WI38 (cell line): ENCODE measurements at regions not wholly inside any gene's neighbourhood (a gene's known extent, or its start where the extent isn't known, plus 50 kb on each side); places are given as distances from the start of the nearest gene placed in this dataset.

Experiments
- H3K4me3 ChIP-seq: 2 replicates; pipeline ENCODE4 v1.5.1; 2011; ENCODE audit warnings: low read depth, mild to moderate bottlenecking, control low read depth, low read length
- TF ChIP-seq, protein P1 (sequence below): IDR thresholded peaks from 2 replicates; pipeline ENCODE4 v1.5.1; 2012; ENCODE audit warnings: low read depth, mild to moderate bottlenecking, control low read depth, low read length

DNA sequence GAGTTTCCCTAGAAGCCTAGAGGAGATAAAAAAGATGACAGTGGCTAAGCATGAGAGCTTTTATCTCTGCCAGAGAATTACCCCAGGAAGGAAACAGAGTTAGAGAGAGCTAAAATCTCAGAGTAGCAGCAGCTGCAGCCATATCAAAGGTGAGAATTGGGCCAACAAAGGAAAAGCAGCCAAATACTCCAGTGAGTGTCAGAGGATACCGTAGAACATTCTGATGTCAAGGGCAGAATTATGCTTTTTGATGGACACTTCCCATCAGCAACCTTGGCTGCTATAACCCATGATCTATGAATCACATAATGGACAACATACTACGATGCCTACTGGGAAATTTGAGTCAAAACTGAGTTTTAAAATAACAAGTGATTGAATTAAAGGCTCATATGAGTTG is 405.8 kb upstream of the CPEB2 start:
- no peak overlapping the region for H3K4me3 ChIP-seq
- TF ChIP-seq, protein P1, sequence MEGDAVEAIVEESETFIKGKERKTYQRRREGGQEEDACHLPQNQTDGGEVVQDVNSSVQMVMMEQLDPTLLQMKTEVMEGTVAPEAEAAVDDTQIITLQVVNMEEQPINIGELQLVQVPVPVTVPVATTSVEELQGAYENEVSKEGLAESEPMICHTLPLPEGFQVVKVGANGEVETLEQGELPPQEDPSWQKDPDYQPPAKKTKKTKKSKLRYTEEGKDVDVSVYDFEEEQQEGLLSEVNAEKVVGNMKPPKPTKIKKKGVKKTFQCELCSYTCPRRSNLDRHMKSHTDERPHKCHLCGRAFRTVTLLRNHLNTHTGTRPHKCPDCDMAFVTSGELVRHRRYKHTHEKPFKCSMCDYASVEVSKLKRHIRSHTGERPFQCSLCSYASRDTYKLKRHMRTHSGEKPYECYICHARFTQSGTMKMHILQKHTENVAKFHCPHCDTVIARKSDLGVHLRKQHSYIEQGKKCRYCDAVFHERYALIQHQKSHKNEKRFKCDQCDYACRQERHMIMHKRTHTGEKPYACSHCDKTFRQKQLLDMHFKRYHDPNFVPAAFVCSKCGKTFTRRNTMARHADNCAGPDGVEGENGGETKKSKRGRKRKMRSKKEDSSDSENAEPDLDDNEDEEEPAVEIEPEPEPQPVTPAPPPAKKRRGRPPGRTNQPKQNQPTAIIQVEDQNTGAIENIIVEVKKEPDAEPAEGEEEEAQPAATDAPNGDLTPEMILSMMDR, result no peak

DNA sequence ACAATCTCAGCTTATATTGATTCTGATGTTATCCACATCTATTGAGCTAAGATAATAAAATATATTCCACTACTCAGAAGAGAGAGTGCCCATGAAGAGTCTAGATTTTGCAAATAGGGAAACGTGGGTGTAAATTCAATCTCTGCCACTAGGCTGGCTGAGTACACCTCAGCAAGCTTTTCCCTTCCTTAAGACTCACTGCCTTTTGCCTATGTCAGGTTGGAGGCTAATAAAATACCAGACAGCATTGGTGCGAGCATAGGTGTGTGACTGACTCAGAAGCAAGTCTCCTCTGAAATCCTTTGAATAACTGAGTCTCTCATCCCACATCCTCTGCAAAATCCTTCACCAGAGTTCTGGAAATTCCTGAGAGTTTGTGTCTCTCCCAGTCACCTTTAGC is 405.4 kb upstream of the CPEB2 start:
- TF ChIP-seq, protein P1, result no peak
- no peak overlapping the region for H3K4me3 ChIP-seq

DNA sequence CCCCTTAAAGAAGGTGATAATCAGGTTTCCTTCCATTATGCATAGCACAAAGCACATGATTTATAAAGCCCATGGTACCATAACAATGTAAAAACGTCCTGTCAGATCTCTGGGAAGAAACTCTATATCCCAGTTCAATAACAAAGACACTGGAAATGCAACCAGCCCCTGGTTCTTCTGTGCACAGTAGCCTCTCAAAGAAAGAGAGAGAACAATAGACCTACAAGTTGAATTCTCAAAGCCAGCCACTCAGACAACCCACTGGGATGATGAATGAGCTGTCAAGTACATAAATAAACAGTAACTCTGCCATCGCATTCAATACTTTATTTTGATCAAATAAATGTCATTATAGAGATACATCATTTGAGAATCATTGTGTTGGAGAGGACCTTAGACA is 400.1 kb upstream of the CPEB2 start:
- H3K4me3 ChIP-seq, result no peak overlapping the region
- TF ChIP-seq, protein P1, result no peak

DNA sequence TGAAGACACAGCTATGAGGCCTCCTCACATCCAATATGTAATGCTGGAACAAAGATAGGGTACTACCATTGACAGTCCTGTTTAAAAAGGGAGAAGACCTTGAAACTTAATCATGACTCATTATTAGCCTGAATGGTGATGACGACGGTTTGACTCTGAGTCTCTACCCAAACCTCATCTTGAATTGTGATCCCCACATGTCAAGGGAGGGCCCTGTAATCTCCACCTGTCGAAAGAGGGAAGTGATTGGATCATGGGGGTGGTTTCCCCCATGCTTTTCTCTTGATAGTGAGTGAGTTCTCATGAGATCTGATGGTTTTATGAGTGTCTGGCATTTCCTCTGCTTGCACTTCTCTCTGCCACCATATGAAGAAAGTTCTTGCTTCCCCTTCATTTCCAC is 395.3 kb upstream of the CPEB2 start:
- TF ChIP-seq, protein P1, result no peak
- H3K4me3 ChIP-seq, result no peak overlapping the region

DNA sequence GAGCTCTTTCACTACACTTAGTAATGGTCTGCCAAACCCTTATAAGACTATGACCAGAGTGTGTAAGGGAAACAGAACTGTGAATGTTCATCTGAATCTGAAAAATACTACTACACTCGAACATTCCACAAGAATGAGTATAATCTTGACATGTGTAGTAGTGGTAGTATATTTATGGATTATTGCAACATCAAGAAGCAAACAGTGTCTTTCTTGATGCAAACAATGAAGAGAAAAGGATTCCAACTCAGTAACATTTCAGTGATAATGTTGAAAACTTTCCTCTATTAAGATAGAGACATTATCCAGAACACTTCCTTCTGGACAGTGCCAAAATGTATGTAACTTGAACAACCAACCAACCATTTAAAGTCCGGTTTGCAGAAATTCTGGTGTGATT is 394.7 kb upstream of the CPEB2 start:
- TF ChIP-seq, protein P1, result no peak
- H3K4me3 ChIP-seq, result no peak overlapping the region

DNA sequence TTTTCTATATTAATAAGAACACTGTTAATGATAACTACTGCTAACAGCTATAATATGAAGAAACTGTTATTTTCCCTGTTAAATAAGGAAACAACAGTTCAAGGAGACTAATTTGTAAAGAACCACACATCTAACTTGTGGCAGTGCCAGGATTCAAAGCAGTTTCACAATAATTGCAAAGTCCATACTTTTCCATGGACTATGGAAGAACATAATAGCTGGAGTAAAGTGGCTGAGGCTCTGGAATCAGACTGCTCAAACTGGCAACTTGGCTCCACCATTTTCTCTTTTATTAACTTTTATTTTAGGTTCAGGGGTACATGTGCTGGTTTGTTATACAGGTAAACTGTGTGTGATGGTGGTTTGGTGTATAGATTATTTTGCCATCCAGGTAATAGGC is 393.7 kb upstream of the CPEB2 start:
- no peak overlapping the region for H3K4me3 ChIP-seq
- TF ChIP-seq, protein P1, result no peak

DNA sequence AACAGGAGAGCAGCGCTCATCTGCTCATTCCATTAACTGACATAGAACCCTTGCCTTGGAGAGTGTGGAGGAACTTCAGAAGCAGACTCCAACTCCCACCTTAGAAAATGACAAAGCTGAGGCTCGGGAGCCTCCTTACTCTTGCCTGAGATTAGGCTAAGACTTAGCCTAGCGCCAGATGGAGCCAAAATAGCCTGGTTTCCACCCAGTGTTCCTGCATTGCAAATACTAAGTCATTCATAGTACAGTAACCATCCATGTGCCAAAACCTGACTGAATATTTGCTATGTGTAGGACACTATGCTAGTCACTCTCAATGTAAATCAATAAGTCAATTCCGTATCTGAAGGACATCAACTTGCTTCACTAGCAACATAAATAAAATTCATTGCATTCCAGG is 387.4 kb upstream of the CPEB2 start:
- TF ChIP-seq, protein P1, result no peak
- no peak overlapping the region for H3K4me3 ChIP-seq

DNA sequence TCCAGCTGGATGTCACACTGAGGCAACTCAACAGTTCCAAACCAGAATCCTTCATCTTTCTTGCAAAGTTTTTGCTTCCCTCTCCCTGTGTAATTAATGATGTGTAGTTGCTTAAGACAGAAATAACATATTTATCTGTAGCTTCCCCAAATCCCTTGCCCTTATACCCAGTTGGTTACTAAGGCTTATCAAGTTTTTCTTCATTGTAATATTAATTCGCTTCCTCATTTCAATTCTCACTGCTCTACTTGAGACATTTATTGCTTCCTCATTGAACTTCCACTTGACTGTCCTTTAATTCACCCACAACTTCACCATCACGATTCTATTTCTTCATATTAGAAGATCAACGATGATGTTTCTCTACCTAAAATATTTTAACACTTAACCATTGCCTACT is 386.6 kb upstream of the CPEB2 start:
- H3K4me3 ChIP-seq, result no peak overlapping the region
- TF ChIP-seq, protein P1, result no peak
